GM12873 (cell line): ENCODE measurements at regions not wholly inside any gene's neighbourhood (a gene's known extent, or its start where the extent isn't known, plus 50 kb on each side); places are given as distances from the start of the nearest gene placed in this dataset.

Experiments
- CTCF ChIP-seq: IDR thresholded peaks from 2 replicates; pipeline ENCODE4 v1.5.1; 2012; ENCODE audit warnings: low read depth, mild to moderate bottlenecking, moderate library complexity, low read length, control low read depth; ENCODE audit not compliant: insufficient read depth; ENCODE audit errors: missing control alignments

- no peak for TF ChIP-seq CTCF
Observed at GRCh38 chr16:73545290-73545689, 497.4 kb upstream of the ZFHX3 start.

GRCh38 chr16:73544826-73545225 lies 496.9 kb upstream of the ZFHX3 start:
- no peak for TF ChIP-seq CTCF

- TF ChIP-seq CTCF, result no peak
Observed at GRCh38 chr16:73543970-73544599, 496.2 kb upstream of the ZFHX3 start.

- TF ChIP-seq CTCF, result no peak
Observed at GRCh38 chr16:73543331-73543969, 495.5 kb upstream of the ZFHX3 start.

DNA sequence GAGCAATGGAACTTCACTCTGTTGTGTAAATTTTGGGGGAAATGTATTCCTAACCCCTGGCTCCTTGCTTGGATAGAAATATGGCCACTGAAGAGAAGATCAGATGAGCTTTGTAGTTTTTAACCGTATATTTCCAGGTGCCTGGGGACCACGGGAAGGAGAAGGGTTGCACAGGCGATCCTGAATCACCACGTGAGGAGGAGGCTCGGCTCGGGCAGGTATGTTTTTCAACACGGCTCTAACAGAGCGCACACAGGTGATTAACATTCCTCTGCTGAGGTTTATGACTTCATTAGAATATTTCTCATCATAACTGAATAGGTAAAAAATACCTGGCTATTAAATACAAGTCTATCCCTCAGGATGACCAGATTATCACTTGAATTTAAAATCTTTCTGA lies 495.0 kb upstream of the ZFHX3 start:
- TF ChIP-seq CTCF, result no peak

DNA sequence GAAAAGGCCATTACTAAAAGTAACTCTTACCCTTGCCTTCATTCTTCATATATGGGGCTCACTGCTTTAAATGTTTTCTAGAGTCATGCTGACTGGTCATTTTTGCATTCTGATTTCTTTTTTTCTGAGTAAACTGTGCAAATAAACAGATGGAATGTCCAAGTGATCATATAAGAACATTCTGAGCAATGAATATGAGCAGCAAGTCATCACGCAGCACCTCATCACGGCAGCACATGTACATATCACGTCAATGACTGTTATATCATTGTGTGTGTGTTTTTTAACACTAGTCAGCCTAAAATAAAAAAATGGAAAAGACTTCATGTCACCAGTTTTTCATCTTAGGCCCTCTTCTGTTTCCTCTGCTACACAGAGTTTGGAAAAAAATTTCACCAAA lies 490.0 kb upstream of the ZFHX3 start:
- TF ChIP-seq CTCF, result no peak

DNA sequence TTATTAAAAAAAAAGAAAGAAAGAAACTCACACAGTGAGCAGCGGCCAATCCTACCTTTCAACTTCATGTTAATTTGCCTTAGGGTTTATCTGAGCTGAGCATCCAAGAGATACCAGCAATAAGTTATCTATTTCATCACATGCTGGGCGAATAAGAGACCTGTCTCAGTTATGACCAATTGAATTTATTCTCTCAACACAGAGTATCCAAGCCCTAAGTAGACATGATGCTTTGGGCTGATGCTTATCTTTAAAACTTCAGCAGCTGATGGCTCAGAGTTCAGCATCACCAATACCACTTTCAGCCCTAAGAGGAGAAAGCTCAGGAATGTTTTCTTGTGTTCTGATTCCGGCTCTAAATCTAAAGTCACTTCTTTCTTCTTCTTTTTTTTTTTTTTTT lies 489.0 kb upstream of the ZFHX3 start:
- no peak for TF ChIP-seq CTCF
